Panc1 (cell line): ENCODE measurements at regions not wholly inside any gene's neighbourhood (a gene's known extent, or its start where the extent isn't known, plus 50 kb on each side); places are given as distances from the start of the nearest gene placed in this dataset.

Experiments
- CTCF ChIP-seq: fragments of 450-650 bp; IDR thresholded peaks from 2 replicates; pipeline ENCODE4 v1.5.1; 2017; ENCODE audit warnings: mild to moderate bottlenecking
- POLR2AphosphoS5 ChIP-seq: IDR thresholded peaks from 2 replicates; pipeline ENCODE4 v1.6.1; 2012; ENCODE audit warnings: mild to moderate bottlenecking, low read depth, low read length, moderate library complexity
- SIN3A ChIP-seq: IDR thresholded peaks from 2 replicates; pipeline ENCODE4 v1.6.1; 2012; ENCODE audit warnings: low read depth, mild to moderate bottlenecking, low read length, moderate library complexity, borderline replicate concordance; ENCODE audit not compliant: insufficient read depth
- TCF7L2 ChIP-seq: IDR thresholded peaks from 2 replicates; pipeline ENCODE4 v1.6.1; 2011; ENCODE audit warnings: mild to moderate bottlenecking, low read depth, low read length, inconsistent platforms

- no peak for TF ChIP-seq CTCF
- TF ChIP-seq POLR2AphosphoS5 = no peak
- no peak for TF ChIP-seq TCF7L2
- TF ChIP-seq SIN3A = no peak
Measured at GRCh38 chr3:78545827-78546226, 1222.0 kb downstream of the ROBO1 start.
